ENCODE measurements at regions not wholly inside any gene's neighbourhood (a gene's known extent, or its start where the extent isn't known, plus 50 kb on each side); places are given as distances from the start of the nearest gene placed in this dataset.

- TF ChIP-seq CTCF (IDR thresholded peaks at IDR 0.05; ENCODE audit: low read depth, low read length): no peak
- H3K4me3 ChIP-seq (ENCODE audit: low read depth, low read length): no peak overlapping the region
These were observed 400.4 kb downstream of the ATP23 start for GRCh38 chr12:58341791-58342190.

- no peak overlapping the region for H3K4me3 ChIP-seq (ENCODE audit: low read depth, low read length)
- no peak for TF ChIP-seq CTCF (IDR thresholded peaks at IDR 0.05; ENCODE audit: low read depth, low read length)
These were observed 401.4 kb downstream of the ATP23 start for GRCh38 chr12:58342736-58343135.

GRCh38 chr12:58346032-58346632 is 404.8 kb downstream of the ATP23 start:
- H3K4me3 ChIP-seq (ENCODE audit: low read depth, low read length): no peak overlapping the region
- TF ChIP-seq CTCF (IDR thresholded peaks at IDR 0.05; ENCODE audit: low read depth, low read length): peak; percentile 51; the same call in 1 of the 2 replicates

- H3K4me3 ChIP-seq (ENCODE audit: low read depth, low read length): no peak overlapping the region
- no peak for TF ChIP-seq CTCF (IDR thresholded peaks at IDR 0.05; ENCODE audit: low read depth, low read length)
These were observed 405.8 kb downstream of the ATP23 start for GRCh38 chr12:58347188-58347587.

- no peak for TF ChIP-seq CTCF (IDR thresholded peaks at IDR 0.05; ENCODE audit: low read depth, low read length)
- no peak overlapping the region for H3K4me3 ChIP-seq (ENCODE audit: low read depth, low read length)
These were observed 406.3 kb downstream of the ATP23 start for GRCh38 chr12:58347691-58348090.

- no peak for TF ChIP-seq CTCF (IDR thresholded peaks at IDR 0.05; ENCODE audit: low read depth, low read length)
- no peak overlapping the region for H3K4me3 ChIP-seq (ENCODE audit: low read depth, low read length)
These were observed 407.8 kb downstream of the ATP23 start for GRCh38 chr12:58349161-58349560.

GRCh38 chr12:58356794-58357193 is 415.4 kb downstream of the ATP23 start:
- no peak for TF ChIP-seq CTCF (IDR thresholded peaks at IDR 0.05; ENCODE audit: low read depth, low read length)
- no peak overlapping the region for H3K4me3 ChIP-seq (ENCODE audit: low read depth, low read length)

Measured in WI38 (cell line).